HUES64 (cell line): ENCODE measurements at regions not wholly inside any gene's neighbourhood (a gene's known extent, or its start where the extent isn't known, plus 50 kb on each side); places are given as distances from the start of the nearest gene placed in this dataset.

ENCODE experiments used
- H3K27ac ChIP-seq: 2 replicates; pipeline ENCODE4 v1.7.0; 2013; ENCODE audit warnings: low read depth, low read length, inconsistent platforms
- H3K27me3 ChIP-seq: 2 replicates; pipeline ENCODE4 v1.6.1; 2013; ENCODE audit warnings: mild to moderate bottlenecking, low read length; ENCODE audit not compliant: insufficient read depth
- H3K36me3 ChIP-seq: 2 replicates; pipeline ENCODE4 v1.6.1; 2013; ENCODE audit warnings: mild to moderate bottlenecking, low read length; ENCODE audit not compliant: insufficient read depth
- H3K4me1 ChIP-seq: 2 replicates; pipeline ENCODE4 v1.6.1; 2013; ENCODE audit warnings: mild to moderate bottlenecking, low read length, moderate library complexity; ENCODE audit not compliant: insufficient read depth
- H3K4me3 ChIP-seq: 2 replicates; pipeline ENCODE4 v1.5.1; 2013; ENCODE audit warnings: mild to moderate bottlenecking, low read length, moderate library complexity
- H3K9ac ChIP-seq: 2 replicates; pipeline ENCODE4 v1.6.1; 2013; ENCODE audit warnings: mild to moderate bottlenecking, low read depth, low read length
- H3K9me3 ChIP-seq: 2 replicates; pipeline ENCODE4 v1.6.1; 2013; ENCODE audit warnings: low read depth, low read length; ENCODE audit not compliant: insufficient read depth
- WGBS: fragments of 150-250, 120-280 bp; methylation state at CpG from one replicate; pipeline ENCODE4 v1.1.7; 2013; ENCODE audit warnings: missing lambda C conversion rate; 5-methylcytosine and 5-hydroxymethylcytosine counted together

- no peaks in the 10 kb centered on the region for H3K27me3 ChIP-seq
- H3K27ac ChIP-seq: no peak overlapping the region
- H3K36me3 ChIP-seq: no peaks in the 10 kb centered on the region
- no peak overlapping the region for H3K4me3 ChIP-seq
- peaks cover 7% of the 10 kb centered on the region for H3K4me1 ChIP-seq
- no peak overlapping the region for H3K9ac ChIP-seq
- WGBS: 100% methylated on average over 2 of the region's 2 CpGs
- H3K9me3 ChIP-seq: no peaks in the 10 kb centered on the region
These were observed 295.4 kb upstream of the USP25 start for GRCh38 chr21:15434163-15434905.

- Histone ChIP-seq H3K9ac (no peak overlapping the region), H3K4me1 (peaks cover 13% of the 10 kb centered on the region), H3K27ac (no peak overlapping the region), H3K4me3 (no peak overlapping the region), H3K27me3 (no peaks in the 10 kb centered on the region), H3K36me3 (no peaks in the 10 kb centered on the region), H3K9me3 (no peaks in the 10 kb centered on the region)
- 93% methylated on average over 1 of the region's 1 CpG for WGBS
These were observed 293.8 kb upstream of the USP25 start for GRCh38 chr21:15436031-15436430.

GRCh38 chr21:15437883-15438282 is 291.9 kb upstream of the USP25 start:
- Histone ChIP-seq H3K27me3 (no peaks in the 10 kb centered on the region), H3K4me1 (peaks cover 24% of the 10 kb centered on the region), H3K27ac (no peak overlapping the region), H3K9ac (no peak overlapping the region), H3K36me3 (no peaks in the 10 kb centered on the region), H3K9me3 (no peaks in the 10 kb centered on the region), H3K4me3 (no peak overlapping the region)
- WGBS: 61% methylated on average over 2 of the region's 2 CpGs

- Histone ChIP-seq H3K9me3 (no peaks in the 10 kb centered on the region), H3K4me1 (peaks cover 38% of the 10 kb centered on the region), H3K9ac (no peak overlapping the region), H3K27ac (no peak overlapping the region), H3K4me3 (no peak overlapping the region), H3K27me3 (no peaks in the 10 kb centered on the region), H3K36me3 (no peaks in the 10 kb centered on the region)
- WGBS: 88% methylated on average over 1 of the region's 1 CpG
These were observed 290.1 kb upstream of the USP25 start for GRCh38 chr21:15439726-15440125.

- Histone ChIP-seq H3K9me3 (no peaks in the 10 kb centered on the region), H3K27ac (no peak overlapping the region), H3K27me3 (no peaks in the 10 kb centered on the region), H3K4me1 (peaks cover 50% of the 10 kb centered on the region), H3K36me3 (no peaks in the 10 kb centered on the region), H3K9ac (no peak overlapping the region), H3K4me3 (no peak overlapping the region)
- WGBS: 77% methylated on average over 3 of the region's 3 CpGs
These were observed 288.7 kb upstream of the USP25 start for GRCh38 chr21:15441060-15441493.

GRCh38 chr21:15441992-15442391 is 287.8 kb upstream of the USP25 start:
- no peaks in the 10 kb centered on the region for H3K36me3 ChIP-seq
- no peak overlapping the region for H3K9ac ChIP-seq
- no peaks in the 10 kb centered on the region for H3K9me3 ChIP-seq
- peaks cover 54% of the 10 kb centered on the region for H3K4me1 ChIP-seq
- H3K27me3 ChIP-seq: no peaks in the 10 kb centered on the region
- no peak overlapping the region for H3K4me3 ChIP-seq
- H3K27ac ChIP-seq: no peak overlapping the region

- no peaks in the 10 kb centered on the region for H3K27me3 ChIP-seq
- H3K4me1 ChIP-seq: peaks cover 51% of the 10 kb centered on the region
- H3K9ac ChIP-seq: no peak overlapping the region
- 90% methylated on average over 6 of the region's 6 CpGs for WGBS
- no peak overlapping the region for H3K27ac ChIP-seq
- H3K4me3 ChIP-seq: no peak overlapping the region
- peaks cover 8% of the 10 kb centered on the region for H3K9me3 ChIP-seq
- H3K36me3 ChIP-seq: no peaks in the 10 kb centered on the region
These were observed 286.9 kb upstream of the USP25 start for GRCh38 chr21:15442743-15443469.

GRCh38 chr21:15443740-15444117 is 286.1 kb upstream of the USP25 start:
- H3K36me3 ChIP-seq: no peaks in the 10 kb centered on the region
- H3K4me1 ChIP-seq: peaks cover 47% of the 10 kb centered on the region
- H3K9me3 ChIP-seq: peaks cover 14% of the 10 kb centered on the region
- H3K9ac ChIP-seq: no peak overlapping the region
- 57% methylated on average over 1 of the region's 2 CpGs for WGBS
- H3K4me3 ChIP-seq: no peak overlapping the region
- H3K27me3 ChIP-seq: no peaks in the 10 kb centered on the region
- H3K27ac ChIP-seq: no peak overlapping the region

GRCh38 chr21:15444118-15444960 is 285.4 kb upstream of the USP25 start:
- H3K27ac ChIP-seq: peak overlapping the region; percentile 27; the same call in 1 of the 2 replicates
- H3K36me3 ChIP-seq: no peaks in the 10 kb centered on the region
- H3K9me3 ChIP-seq: peaks cover 20% of the 10 kb centered on the region
- WGBS: 39% methylated on average over 7 of the region's 7 CpGs
- H3K4me3 ChIP-seq: no peak overlapping the region
- no peak overlapping the region for H3K9ac ChIP-seq
- H3K27me3 ChIP-seq: no peaks in the 10 kb centered on the region
- peaks cover 47% of the 10 kb centered on the region for H3K4me1 ChIP-seq

- Histone ChIP-seq H3K27me3 (no peaks in the 10 kb centered on the region), H3K4me1 (peaks cover 47% of the 10 kb centered on the region)
- WGBS: 23% methylated on average over 1 of the region's 2 CpGs
These were observed 284.5 kb upstream of the USP25 start for GRCh38 chr21:15445327-15445726.

GRCh38 chr21:15446223-15446622 is 283.6 kb upstream of the USP25 start:
- Histone ChIP-seq H3K4me1 (peaks cover 39% of the 10 kb centered on the region), H3K9ac (no peak overlapping the region), H3K4me3 (no peak overlapping the region), H3K27me3 (no peaks in the 10 kb centered on the region), H3K27ac (peak overlapping the region; percentile 15; the same call in 1 of the 2 replicates), H3K9me3 (peaks cover 20% of the 10 kb centered on the region), H3K36me3 (no peaks in the 10 kb centered on the region)
- 59% methylated on average over 3 of the region's 3 CpGs for WGBS

More at GRCh38 chr21:15445327-15445726, 284.5 kb upstream of the USP25 start:
- peak overlapping the region; percentile 31; the same call in 1 of the 2 replicates for H3K27ac ChIP-seq
- no peak overlapping the region for H3K9ac ChIP-seq
- peaks cover 20% of the 10 kb centered on the region for H3K9me3 ChIP-seq
- H3K4me3 ChIP-seq: no peak overlapping the region
- H3K36me3 ChIP-seq: no peaks in the 10 kb centered on the region
